ENCODE measurements at regions not wholly inside any gene's neighbourhood (a gene's known extent, or its start where the extent isn't known, plus 50 kb on each side); places are given as distances from the start of the nearest gene placed in this dataset.

DNA sequence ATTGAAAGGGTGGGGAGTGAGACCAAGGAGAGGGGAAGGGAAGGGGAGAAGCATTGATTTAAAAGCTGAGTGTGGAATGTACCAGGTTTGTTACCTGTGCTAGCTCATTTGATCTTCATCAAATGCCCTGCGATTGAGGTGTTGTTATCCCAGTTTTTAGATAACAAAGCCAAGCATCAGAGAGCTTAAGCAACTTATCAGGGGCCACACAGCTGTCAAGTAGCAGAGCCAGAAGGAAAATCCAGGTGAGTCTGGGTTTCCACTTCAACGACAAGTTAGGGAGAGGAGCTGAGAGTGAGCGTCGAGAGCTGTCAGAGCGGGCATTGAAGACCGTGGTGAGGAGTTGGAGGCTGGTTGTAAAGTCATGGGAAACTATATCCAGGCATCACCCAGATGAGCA is 146.9 kb upstream of the IRF2BP2 start:
- Histone ChIP-seq H3K27me3 (no peaks in the 10 kb centered on the region), H3K27ac (no peak overlapping the region), H3K9me3 (no peaks in the 10 kb centered on the region), H3K4me1 (peaks cover 0 to 31% of the 10 kb centered on the region in 2 donors), H3K36me3 (no peaks in the 10 kb centered on the region), H3K4me3 (no peak overlapping the region)
- TF ChIP-seq, protein P1, sequence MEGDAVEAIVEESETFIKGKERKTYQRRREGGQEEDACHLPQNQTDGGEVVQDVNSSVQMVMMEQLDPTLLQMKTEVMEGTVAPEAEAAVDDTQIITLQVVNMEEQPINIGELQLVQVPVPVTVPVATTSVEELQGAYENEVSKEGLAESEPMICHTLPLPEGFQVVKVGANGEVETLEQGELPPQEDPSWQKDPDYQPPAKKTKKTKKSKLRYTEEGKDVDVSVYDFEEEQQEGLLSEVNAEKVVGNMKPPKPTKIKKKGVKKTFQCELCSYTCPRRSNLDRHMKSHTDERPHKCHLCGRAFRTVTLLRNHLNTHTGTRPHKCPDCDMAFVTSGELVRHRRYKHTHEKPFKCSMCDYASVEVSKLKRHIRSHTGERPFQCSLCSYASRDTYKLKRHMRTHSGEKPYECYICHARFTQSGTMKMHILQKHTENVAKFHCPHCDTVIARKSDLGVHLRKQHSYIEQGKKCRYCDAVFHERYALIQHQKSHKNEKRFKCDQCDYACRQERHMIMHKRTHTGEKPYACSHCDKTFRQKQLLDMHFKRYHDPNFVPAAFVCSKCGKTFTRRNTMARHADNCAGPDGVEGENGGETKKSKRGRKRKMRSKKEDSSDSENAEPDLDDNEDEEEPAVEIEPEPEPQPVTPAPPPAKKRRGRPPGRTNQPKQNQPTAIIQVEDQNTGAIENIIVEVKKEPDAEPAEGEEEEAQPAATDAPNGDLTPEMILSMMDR (IDR thresholded peaks at IDR 0.05), result no peak
- intact Hi-C loops (cut with DNase I), result no loop called here
- ATAC-seq, result no peak
- no peak for DNase-seq

DNA sequence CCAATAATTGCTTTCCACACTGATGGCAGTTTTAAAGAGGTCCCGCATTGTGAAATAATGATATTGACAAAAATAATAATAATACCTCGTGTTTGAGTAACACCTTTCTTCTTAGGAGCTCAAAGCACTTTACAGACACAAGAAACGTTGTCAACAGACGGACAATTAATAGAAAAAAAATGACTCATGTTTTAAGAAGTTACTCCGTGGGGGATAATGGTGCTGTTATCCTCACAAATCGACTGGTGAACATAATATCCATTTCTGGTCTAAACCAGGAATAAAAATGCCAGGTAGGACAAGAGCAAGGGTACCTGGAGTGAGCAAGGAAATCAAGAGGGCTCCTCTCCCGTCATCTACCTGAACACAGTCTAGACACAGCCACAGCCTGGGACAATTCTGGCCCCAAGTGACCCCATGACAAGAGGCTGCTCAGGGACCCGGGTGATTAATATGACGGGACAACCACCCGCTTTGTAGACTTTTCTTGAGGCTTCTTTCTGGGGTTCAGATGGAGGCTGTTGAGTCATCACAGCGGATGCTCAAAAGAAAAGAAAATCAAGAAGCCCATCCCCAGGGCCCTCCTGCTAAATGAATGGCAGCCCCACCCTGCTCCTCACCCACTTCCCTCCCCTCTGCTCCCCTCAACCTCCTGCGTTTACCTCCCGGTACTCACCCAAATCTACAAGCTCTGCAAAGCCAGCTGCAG is 146.2 kb upstream of the IRF2BP2 start:
- Histone ChIP-seq H3K36me3 (no peaks in the 10 kb centered on the region), H3K27ac (no peak overlapping the region), H3K27me3 (no peaks in the 10 kb centered on the region), H3K9me3 (no peaks in the 10 kb centered on the region), H3K4me3 (no peak overlapping the region), H3K4me1 (peaks cover 0 to 31% of the 10 kb centered on the region in 2 donors)
- ATAC-seq (no peak), DNase-seq (no peak)
- intact Hi-C loops (cut with DNase I), result no loop called here
- TF ChIP-seq, protein P1 (IDR thresholded peaks at IDR 0.05), result no peak

DNA sequence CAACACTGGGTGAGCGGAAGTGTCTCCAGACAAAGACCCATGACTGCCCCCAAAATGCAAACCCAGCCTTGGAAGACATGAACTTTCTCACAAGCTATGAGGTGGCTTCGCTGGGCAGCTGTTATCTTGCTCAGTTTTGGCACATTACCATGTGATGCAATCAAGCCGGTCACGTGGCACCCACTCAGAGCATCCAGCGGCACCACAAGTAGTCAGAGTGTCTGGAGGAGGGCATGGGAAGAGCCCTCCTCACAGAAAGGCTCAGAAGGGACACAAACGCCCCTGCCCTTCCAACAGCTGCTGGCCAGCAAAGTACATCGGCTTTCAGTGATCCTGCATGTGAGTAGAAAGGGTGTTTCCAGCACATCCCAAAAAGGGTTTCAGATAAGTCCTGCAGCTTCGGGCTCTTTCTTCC is 145.5 kb upstream of the IRF2BP2 start:
- H3K4me3 ChIP-seq, result no peak overlapping the region
- peak; percentile 81 for ATAC-seq
- H3K9me3 ChIP-seq, result no peaks in the 10 kb centered on the region
- TF ChIP-seq, protein P1 (IDR thresholded peaks at IDR 0.05), result no peak
- no peak overlapping the region for H3K27ac ChIP-seq
- peaks cover 0 to 28% of the 10 kb centered on the region in 2 donors for H3K4me1 ChIP-seq
- no peaks in the 10 kb centered on the region for H3K36me3 ChIP-seq
- H3K27me3 ChIP-seq, result no peaks in the 10 kb centered on the region
- intact Hi-C loops (cut with DNase I), result no loop called here
- peak; percentile 75 to 89 (median 84) for DNase-seq

DNA sequence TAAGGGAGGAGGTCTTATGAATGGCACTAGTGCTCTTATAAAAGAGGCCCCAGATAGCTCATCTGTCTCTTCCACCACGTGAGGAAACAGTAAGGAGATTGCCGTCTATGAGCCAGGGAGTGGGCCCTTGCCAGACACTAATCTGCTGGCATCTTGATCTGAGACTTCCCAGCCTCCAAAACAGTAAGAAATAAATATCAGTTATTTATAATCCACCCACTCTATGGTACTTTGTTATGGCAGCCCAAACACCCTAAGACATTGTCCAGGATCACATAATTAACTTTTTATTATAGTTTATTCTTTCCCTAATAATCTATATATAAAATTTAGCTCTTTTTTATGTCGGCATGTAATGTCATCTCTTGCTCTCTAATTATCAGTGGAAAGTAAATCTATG is 144.0 kb upstream of the IRF2BP2 start:
- intact Hi-C loops (cut with DNase I), result no loop called here
- no peak for ATAC-seq
- Histone ChIP-seq H3K27ac (no peak overlapping the region), H3K9me3 (no peaks in the 10 kb centered on the region), H3K4me1 (peaks cover 0 to 14% of the 10 kb centered on the region in 2 donors), H3K27me3 (no peaks in the 10 kb centered on the region), H3K4me3 (no peak overlapping the region), H3K36me3 (no peaks in the 10 kb centered on the region)
- DNase-seq, result no peak
- TF ChIP-seq, protein P1 (IDR thresholded peaks at IDR 0.05), result no peak

DNA sequence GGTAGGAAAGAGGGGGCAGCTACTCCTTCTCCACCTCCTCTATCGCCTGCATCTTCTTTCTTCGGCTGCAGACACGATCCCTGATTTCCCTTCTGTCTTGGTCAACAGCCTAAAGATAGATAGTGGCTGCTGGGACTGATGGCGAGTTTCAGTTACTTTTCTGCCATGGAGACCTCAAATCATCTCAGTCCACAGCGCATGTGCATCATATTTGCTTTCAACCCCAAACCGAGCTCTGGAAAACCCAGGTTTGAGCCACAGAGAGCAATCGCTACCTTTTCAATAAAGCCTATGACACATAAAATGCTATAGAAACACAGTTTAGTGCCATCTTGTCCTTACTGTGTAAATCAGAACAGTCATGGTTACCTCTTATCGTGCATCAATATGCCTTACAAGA is 142.9 kb upstream of the IRF2BP2 start:
- DNase-seq (no peak), ATAC-seq (no peak)
- no peak overlapping the region for H3K27ac ChIP-seq
- no peaks in the 10 kb centered on the region for H3K27me3 ChIP-seq
- H3K36me3 ChIP-seq, result no peaks in the 10 kb centered on the region
- H3K4me1 ChIP-seq, result peaks cover 0 to 14% of the 10 kb centered on the region in 2 donors
- no peak overlapping the region for H3K4me3 ChIP-seq
- intact Hi-C loops (cut with DNase I), result no loop called here
- H3K9me3 ChIP-seq, result no peaks in the 10 kb centered on the region
- TF ChIP-seq, protein P1 (IDR thresholded peaks at IDR 0.05), result no peak
